Sigmoid colon (tissue), 6 donors: ENCODE measurements at regions not wholly inside any gene's neighbourhood (a gene's known extent, or its start where the extent isn't known, plus 50 kb on each side); places are given as distances from the start of the nearest gene placed in this dataset.

Experiments used
- DNase-seq: peaks from one replicate; pipeline ENCODE4 v3.0.0-alpha.2; 2019
- H3K27ac ChIP-seq, 4 donors: fragments of 200-600 bp; sonication (generic); one replicate each; pipeline ENCODE4 v1.5.1; 2016 to 2019; ENCODE audit warnings: mild to moderate bottlenecking in 1 of 4
- H3K27me3 ChIP-seq, 3 donors: fragments of 200-600 bp; sonication (generic); one replicate each; pipeline ENCODE4 v1.5.1; 2019; ENCODE audit warnings: mild to moderate bottlenecking in 1 of 3
- H3K36me3 ChIP-seq, 4 donors: fragments of 200-600 bp; sonication (generic); one replicate each; pipeline ENCODE4 v1.5.1; 2016 to 2019
- H3K4me1 ChIP-seq, 4 donors: fragments of 200-600 bp; sonication (generic); one replicate each; pipeline ENCODE4 v1.5.1; 2017 to 2019
- H3K4me3 ChIP-seq, 4 donors: fragments of 200-600 bp; sonication (generic); one replicate each; pipeline ENCODE4 v1.5.1; 2017 to 2019; ENCODE audit warnings: mild to moderate bottlenecking in 2 of 4, moderate library complexity in 1 of 4
- H3K9me3 ChIP-seq, 4 donors: fragments of 200-600 bp in 3 of 4; sonication (generic) in 3 of 4; one replicate each; pipeline versions ENCODE4 v1.5.1 to v1.6.1; 2013 to 2019
- CTCF ChIP-seq, 4 experiments: fragments of 450-650 bp in 3 of 4; fragments of 200-600 bp in 1 of 4; IDR thresholded peaks; one replicate each; pipeline ENCODE4 v1.5.1; 2016 to 2019; ENCODE audit warnings: antibody characterized with exemption in 4 of 4, mild to moderate bottlenecking in 3 of 4, moderate library complexity in 2 of 4
- EP300 ChIP-seq, 4 donors: sonication (generic); formaldehyde crosslinking; IDR thresholded peaks; one replicate each; pipeline ENCODE4 v1.6.1; 2017; ENCODE audit warnings: antibody characterized with exemption in 4 of 4
- POLR2A ChIP-seq, 2 donors: fragments of 450-650 bp; IDR thresholded peaks; one replicate each; pipeline ENCODE4 v1.6.1; 2016; ENCODE audit warnings: antibody characterized with exemption in 2 of 2, mild to moderate bottlenecking in 2 of 2, moderate library complexity in 2 of 2
- POLR2AphosphoS5 ChIP-seq, 4 donors: sonication (generic); formaldehyde crosslinking; IDR thresholded peaks; one replicate each; pipeline ENCODE4 v1.6.1; 2017; ENCODE audit warnings: antibody characterized with exemption in 4 of 4
- WGBS, 2 donors: extraction: QIAGEN DNeasy Blood & Tissue Kit; methylation state at CpG; one replicate each; pipeline ENCODE4 v1.1.7; 2013; 5-methylcytosine and 5-hydroxymethylcytosine counted together
- intact Hi-C: fragments of 100-400 bp; cut with DNase I; formaldehyde crosslinking; loops from one replicate; pipeline ENCODE4 v1.15.1; 2023
- donor health status: healthy with polysubstance abuse.
- donor health status: healthy.

DNA sequence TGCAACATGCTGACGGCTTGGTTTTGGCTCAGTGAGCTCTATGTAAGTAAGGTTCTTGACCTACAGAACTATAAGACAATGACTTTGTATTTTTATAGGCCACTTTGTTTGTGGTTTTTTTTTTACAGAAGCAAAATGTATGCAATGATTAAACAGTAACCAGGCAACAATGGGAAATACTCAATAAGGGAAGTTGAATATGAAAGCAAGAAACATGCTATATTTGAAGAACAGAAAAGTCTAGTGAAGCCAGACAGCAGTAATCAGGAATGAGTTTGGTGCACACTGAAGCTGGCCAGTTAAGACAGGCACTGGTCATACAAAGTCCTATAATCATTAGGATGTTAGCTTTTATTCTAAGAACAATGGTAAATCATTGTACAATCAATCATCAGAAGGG is 1926.8 kb downstream of the NCAM2 start:
- 80 to 84% methylated on average over 1 of the region's 1 CpG for WGBS, 2 donors
- H3K9me3 ChIP-seq: no peaks in the 10 kb centered on the region
- H3K27ac ChIP-seq: no peak overlapping the region
- no peaks in the 10 kb centered on the region for H3K4me1 ChIP-seq
- no peak for DNase-seq
- H3K36me3 ChIP-seq: no peaks in the 10 kb centered on the region
- no peaks in the 10 kb centered on the region for H3K27me3 ChIP-seq
- H3K4me3 ChIP-seq: no peak overlapping the region
- TF ChIP-seq POLR2AphosphoS5 (IDR thresholded peaks at IDR 0.05) (no peak), POLR2A (IDR thresholded peaks at IDR 0.05) (no peak), EP300 (IDR thresholded peaks at IDR 0.05) (no peak), CTCF (IDR thresholded peaks at IDR 0.05) (no peak)
- intact Hi-C loops: no loop called here

DNA sequence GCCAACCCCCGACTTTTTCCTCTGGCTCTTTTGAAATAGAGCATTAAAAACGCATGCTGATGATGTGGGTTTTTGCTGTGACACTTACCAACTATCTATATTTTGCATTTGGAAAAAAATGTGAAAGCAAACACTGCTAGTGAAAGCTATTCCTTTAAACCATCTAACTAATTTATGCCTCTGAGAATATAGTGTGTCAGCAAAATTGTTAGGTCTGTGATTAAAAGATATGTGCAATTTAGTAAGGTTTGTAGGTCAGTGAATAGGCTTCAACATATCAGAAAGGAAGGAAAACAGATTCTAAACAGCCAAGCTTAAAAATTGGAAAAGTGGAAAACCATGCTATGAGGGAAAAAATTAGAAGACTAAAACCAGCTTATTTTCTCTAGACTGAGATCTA is 1929.3 kb downstream of the NCAM2 start:
- no peaks in the 10 kb centered on the region for H3K27me3 ChIP-seq
- no peak overlapping the region for H3K27ac ChIP-seq
- no peaks in the 10 kb centered on the region for H3K9me3 ChIP-seq
- intact Hi-C loops: no loop called here
- H3K4me1 ChIP-seq: no peaks in the 10 kb centered on the region
- 61 to 82% methylated on average over 2 of the region's 2 CpGs for WGBS, 2 donors
- no peak overlapping the region for H3K4me3 ChIP-seq
- DNase-seq: no peak
- no peaks in the 10 kb centered on the region for H3K36me3 ChIP-seq
- TF ChIP-seq CTCF (IDR thresholded peaks at IDR 0.05) (no peak), EP300 (IDR thresholded peaks at IDR 0.05) (no peak), POLR2A (IDR thresholded peaks at IDR 0.05) (no peak), POLR2AphosphoS5 (IDR thresholded peaks at IDR 0.05) (no peak)

DNA sequence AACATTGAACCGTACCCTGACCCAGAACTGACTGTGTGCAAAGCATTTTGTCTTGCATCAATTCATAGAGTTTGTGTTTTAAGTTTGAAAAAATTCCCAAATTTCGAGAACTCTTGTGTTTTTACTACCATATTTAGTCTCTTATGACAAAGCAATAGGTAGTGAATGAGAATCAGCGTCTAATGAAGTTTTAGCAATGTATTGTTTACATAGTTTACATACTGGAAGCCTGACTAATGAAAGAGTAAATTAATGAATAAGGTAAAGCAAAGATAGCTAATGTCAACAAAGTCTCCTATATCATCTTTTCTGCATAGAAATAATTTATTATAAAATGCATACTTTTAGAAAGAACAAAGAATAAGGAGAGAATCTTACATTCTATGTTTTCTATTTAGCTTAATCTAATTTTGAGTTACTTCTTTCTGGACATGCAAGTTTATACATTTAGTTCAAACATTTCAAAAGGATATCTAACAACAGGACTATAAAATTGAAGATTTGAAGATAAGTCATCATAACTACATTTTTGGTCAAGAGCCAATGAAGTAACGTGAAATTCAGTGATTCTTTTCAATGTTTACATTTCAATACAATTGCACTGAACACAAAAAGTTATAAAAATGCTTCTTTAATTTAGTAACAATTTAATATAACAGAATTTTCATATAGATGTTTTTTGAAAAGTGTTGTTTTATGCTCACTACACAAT is 1943.7 kb downstream of the NCAM2 start:
- H3K36me3 ChIP-seq: no peaks in the 10 kb centered on the region
- H3K27me3 ChIP-seq: no peaks in the 10 kb centered on the region
- H3K4me3 ChIP-seq: no peak overlapping the region
- WGBS, 2 donors: 46 to 72% methylated on average over 4 of the region's 4 CpGs
- H3K9me3 ChIP-seq: no peaks in the 10 kb centered on the region
- intact Hi-C loops: no loop called here
- H3K4me1 ChIP-seq: no peaks in the 10 kb centered on the region
- H3K27ac ChIP-seq: no peak overlapping the region
- no peak for DNase-seq
- TF ChIP-seq EP300 (IDR thresholded peaks at IDR 0.05) (no peak), POLR2A (IDR thresholded peaks at IDR 0.05) (no peak), POLR2AphosphoS5 (IDR thresholded peaks at IDR 0.05) (no peak), CTCF (IDR thresholded peaks at IDR 0.05) (no peak)

GRCh38 chr21:22955559-22955958 is 1957.3 kb downstream of the NCAM2 start:
- H3K27ac ChIP-seq: no peak overlapping the region

More at GRCh38 chr21:22955559-22955958, 1957.3 kb downstream of the NCAM2 start:
- no peaks in the 10 kb centered on the region for H3K9me3 ChIP-seq
- DNase-seq: no peak
- no peaks in the 10 kb centered on the region for H3K27me3 ChIP-seq
- no peaks in the 10 kb centered on the region for H3K4me1 ChIP-seq
- H3K36me3 ChIP-seq: no peaks in the 10 kb centered on the region
- no peak for TF ChIP-seq CTCF (IDR thresholded peaks at IDR 0.05)
- no peak for TF ChIP-seq POLR2AphosphoS5 (IDR thresholded peaks at IDR 0.05)
- no peak for TF ChIP-seq POLR2A (IDR thresholded peaks at IDR 0.05)
- no peak for TF ChIP-seq EP300 (IDR thresholded peaks at IDR 0.05)
- intact Hi-C loops: no loop called here
- no peak overlapping the region for H3K4me3 ChIP-seq
